HCT116 (cell line): ENCODE measurements at regions not wholly inside any gene's neighbourhood (a gene's known extent, or its start where the extent isn't known, plus 50 kb on each side); places are given as distances from the start of the nearest gene placed in this dataset.

Source experiments
- ATAC-seq: fragments of 200-7000 bp; cut with Tn5 transposase; 2 replicates; pipeline ENCODE4 v1.9.1; 2020; ENCODE audit warnings: mild to moderate bottlenecking, moderate library complexity
- BruUV-seq: library from RNA; stranded (reverse); fragments of 400-500 nt; replicated peaks from 2 replicates; lab custom pipeline; 2021; lab: Mats Ljungman, UMichigan
- CTCF ChIA-PET: fragments of 300-600 bp; sonication (Branson Sonifier 250); formaldehyde crosslinking; loops from one replicate; lab custom pipeline; 2021; ENCODE audit warnings: antibody characterized with exemption; lab: Charles Lee
- POLR2A ChIA-PET: fragments of 300-600, 350-600 bp; sonication (Branson Sonifier 250); formaldehyde crosslinking; loops from one replicate; lab custom pipeline; 2021; ENCODE audit warnings: antibody characterized with exemption; lab: Charles Lee
- RAD21 ChIA-PET, 2 experiments: fragments of 300-600 bp; sonication (Branson Sonifier 250); formaldehyde crosslinking; loops; one replicate each; lab custom pipeline; 2023; ENCODE audit warnings: low total read pairs in 2 of 2; ENCODE audit not compliant: uncharacterized antibody in 2 of 2, unreplicated experiment in 2 of 2, low non-redundant PET in 1 of 2; lab: Charles Lee
- DNase-seq: peaks from one replicate; pipeline ENCODE4 v3.0.0-alpha.2; 2010; ENCODE audit warnings: low read depth, low spot score
- H2AFZ ChIP-seq: fragments of 200-600 bp; shearing (Covaris generic), sonication (generic); 2 replicates; pipeline ENCODE4 v1.6.1; 2017; ENCODE audit warnings: low read depth, mixed run types, mixed read lengths, antibody characterized with exemption, low read length; ENCODE audit not compliant: poor library complexity, severe bottlenecking
- H3K27ac ChIP-seq: 2 replicates; pipeline ENCODE4 v1.5.1; 2012; ENCODE audit warnings: low read depth, low read length
- H3K27me3 ChIP-seq: fragments of 200-600 bp; sonication (generic); 2 replicates; pipeline ENCODE4 v1.6.1; 2016; ENCODE audit warnings: mixed run types, low read length, mixed read lengths; ENCODE audit not compliant: insufficient read depth
- H3K36me3 ChIP-seq, 2 experiments: fragments of 200-500 bp in 1 of 2; fragments of 200-600 bp in 1 of 2; sonication (Bioruptor generic) in 1 of 2; sonication (generic) in 1 of 2; 2 replicates each; pipeline versions ENCODE4 v1.5.1 to v1.6.1; 2014 to 2016; ENCODE audit warnings: low read length in 2 of 2, inconsistent platforms in 1 of 2, mixed read lengths in 1 of 2, mixed run types in 1 of 2; ENCODE audit not compliant: insufficient read depth in 2 of 2, control insufficient read depth in 1 of 2
- H3K4me1 ChIP-seq, 2 experiments: fragments of 200-600 bp in 1 of 2; sonication (generic) in 1 of 2; 2 replicates each; pipeline versions ENCODE4 v1.5.1 to v1.6.1; 2012 to 2017; ENCODE audit warnings: low read length in 2 of 2, inconsistent platforms in 1 of 2, mild to moderate bottlenecking in 1 of 2, mixed read lengths in 1 of 2, mixed run types in 1 of 2, moderate library complexity in 1 of 2; ENCODE audit not compliant: insufficient read depth in 2 of 2, control insufficient read depth in 1 of 2
- H3K4me2 ChIP-seq: fragments of 200-600 bp; sonication (generic); 2 replicates; pipeline ENCODE4 v1.6.1; 2017; ENCODE audit warnings: mixed run types, low read length, mixed read lengths
- H3K4me3 ChIP-seq, 2 experiments: fragments of 200-600 bp in 1 of 2; sonication (generic) in 1 of 2; replicated peaks in 1 of 2; 2 replicates each; pipeline ENCODE4 v1.5.1; 2011 to 2016; ENCODE audit warnings: low read length in 2 of 2, control low read depth in 1 of 2, low read depth in 1 of 2, mild to moderate bottlenecking in 1 of 2, mixed read lengths in 1 of 2, mixed run types in 1 of 2
- H3K79me2 ChIP-seq: fragments of 200-600 bp; sonication (generic); 2 replicates; pipeline ENCODE4 v1.6.1; 2017; ENCODE audit warnings: mild to moderate bottlenecking, mixed run types, low read length, moderate library complexity, mixed read lengths; ENCODE audit not compliant: insufficient read depth
- H3K9ac ChIP-seq: fragments of 200-600 bp; sonication (generic); 2 replicates; pipeline ENCODE4 v1.6.1; 2016; ENCODE audit warnings: low read length, mixed read lengths
- H3K9me2 ChIP-seq: fragments of 200-600 bp; sonication (generic), shearing (Covaris generic); 2 replicates; pipeline ENCODE4 v1.6.1; 2017; ENCODE audit warnings: mixed run types, mild to moderate bottlenecking, moderate library complexity; ENCODE audit not compliant: insufficient read depth
- H3K9me3 ChIP-seq, 2 experiments: fragments of 200-500 bp in 1 of 2; fragments of 200-600 bp in 1 of 2; sonication (Bioruptor generic) in 1 of 2; sonication (generic) in 1 of 2; 2 replicates each; pipeline ENCODE4 v1.6.1; 2014 to 2017; ENCODE audit warnings: low read length in 2 of 2, mixed read lengths in 2 of 2, inconsistent platforms in 1 of 2, low read depth in 1 of 2, mild to moderate bottlenecking in 1 of 2, mixed run types in 1 of 2, moderate library complexity in 1 of 2; ENCODE audit not compliant: control insufficient read depth in 1 of 2, insufficient read depth in 1 of 2
- H4K20me1 ChIP-seq: fragments of 200-600 bp; sonication (generic), shearing (Covaris generic); 2 replicates; pipeline ENCODE4 v1.6.1; 2017; ENCODE audit warnings: mixed run types, mild to moderate bottlenecking, moderate library complexity; ENCODE audit not compliant: insufficient read depth
- ATF3 ChIP-seq: IDR thresholded peaks from 2 replicates; pipeline ENCODE4 v1.6.1; 2012
- CBX3 ChIP-seq: IDR thresholded peaks from 2 replicates; pipeline ENCODE4 v1.6.1; 2012; ENCODE audit warnings: low read depth
- CEBPB ChIP-seq: IDR thresholded peaks from 2 replicates; pipeline ENCODE4 v1.6.1; 2012; ENCODE audit warnings: low read depth
- EGR1 ChIP-seq: IDR thresholded peaks from 2 replicates; pipeline ENCODE4 v1.6.1; 2012; ENCODE audit warnings: low read depth
- ELF1 ChIP-seq: IDR thresholded peaks from 2 replicates; pipeline ENCODE4 v1.6.1; 2012; ENCODE audit warnings: low read depth, borderline replicate concordance
- EZH2phosphoT487 ChIP-seq: fragments of 200-600 bp; IDR thresholded peaks from 2 replicates; pipeline ENCODE4 v1.6.1; 2018; ENCODE audit warnings: antibody characterized with exemption, borderline replicate concordance
- POLR2A ChIP-seq: IDR thresholded peaks from 2 replicates; pipeline ENCODE4 v1.7.0; 2011; ENCODE audit warnings: borderline replicate concordance; ENCODE audit not compliant: insufficient read depth, insufficient read length; ENCODE audit errors: extremely low read depth
- POLR2AphosphoS5 ChIP-seq: IDR thresholded peaks from 2 replicates; pipeline ENCODE4 v1.6.1; 2011; ENCODE audit warnings: mild to moderate bottlenecking, low read depth, low read length, moderate library complexity
- RAD21 ChIP-seq: IDR thresholded peaks from 2 replicates; pipeline ENCODE4 v1.6.1; 2012; ENCODE audit warnings: low read depth, mild to moderate bottlenecking
- SIN3A ChIP-seq: IDR thresholded peaks from 2 replicates; pipeline ENCODE4 v1.6.1; 2012; ENCODE audit warnings: low read depth
- SRF ChIP-seq: IDR thresholded peaks from 2 replicates; pipeline ENCODE4 v1.6.1; 2012; ENCODE audit warnings: low read depth
- TCF7L2 ChIP-seq: IDR thresholded peaks from 2 replicates; pipeline ENCODE4 v1.7.0; 2011; ENCODE audit warnings: borderline replicate concordance, inconsistent platforms; ENCODE audit not compliant: insufficient read depth, insufficient read length; ENCODE audit errors: extremely low read depth
- ZBTB33 ChIP-seq: IDR thresholded peaks from 2 replicates; pipeline ENCODE4 v1.6.1; 2011; ENCODE audit warnings: mild to moderate bottlenecking, low read length, moderate library complexity; ENCODE audit not compliant: insufficient replicate concordance; ENCODE audit errors: extremely low read depth
- ZFX ChIP-seq: fragments of 450-650 bp; IDR thresholded peaks from 2 replicates; pipeline ENCODE4 v1.6.1; 2017
- intact Hi-C: fragments of 100-400 bp; cut with micrococcal nuclease; formaldehyde crosslinking; loops from 2 replicates; pipeline ENCODE4 v1.10.0; 2022
- TF ChIP-seq, protein P1 (sequence below): IDR thresholded peaks from 2 replicates; pipeline ENCODE4 v1.6.1; 2012

DNA sequence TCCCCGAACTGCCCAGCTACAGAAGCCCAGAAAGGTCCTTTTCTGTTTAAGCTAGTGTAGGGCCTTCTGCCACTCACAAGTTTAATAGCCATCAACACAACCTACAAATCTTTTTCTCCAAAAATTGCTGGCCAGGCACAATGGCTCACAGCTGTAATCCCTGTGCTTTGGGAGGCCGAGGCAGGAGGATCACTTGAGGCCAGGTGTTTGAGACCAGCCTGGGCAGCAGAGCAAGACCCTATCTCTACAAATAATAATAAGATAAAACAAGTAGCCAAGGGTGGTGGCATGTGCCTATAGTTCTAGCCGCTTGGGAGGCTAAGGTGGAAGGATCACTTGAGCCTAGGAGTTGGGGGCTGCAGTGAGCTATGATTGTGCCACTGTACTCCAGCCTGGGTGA is 176.4 kb downstream of the HSD17B3 start:
- RAD21 ChIA-PET, result no interaction called here
- H3K9me3 ChIP-seq, result no peaks in the 10 kb centered on the region
- intact Hi-C loops, result no loop called here
- no peaks in the 10 kb centered on the region for H3K27me3 ChIP-seq
- H3K4me3 ChIP-seq, result no peak overlapping the region
- DNase-seq (no peak), ATAC-seq (no peak)
- POLR2A ChIA-PET, result no interaction called here
- no peak overlapping the region for H3K27ac ChIP-seq
- no peaks in the 10 kb centered on the region for H3K9me2 ChIP-seq
- H3K4me2 ChIP-seq, result no peak overlapping the region
- no peak overlapping the region for H2AFZ ChIP-seq
- no peaks in the 10 kb centered on the region for H3K36me3 ChIP-seq
- no peaks in the 10 kb centered on the region for H3K79me2 ChIP-seq
- BruUV-seq, result no TSS peak
- no peaks in the 10 kb centered on the region for H3K4me1 ChIP-seq
- TF ChIP-seq RAD21, result no peak
- no peak for TF ChIP-seq EZH2phosphoT487
- no peak for TF ChIP-seq EGR1
- TF ChIP-seq SIN3A, result no peak
- no peak for TF ChIP-seq ATF3
- CTCF ChIA-PET, result no interaction called here
- no peaks in the 10 kb centered on the region for H4K20me1 ChIP-seq
- no peak overlapping the region for H3K9ac ChIP-seq

DNA sequence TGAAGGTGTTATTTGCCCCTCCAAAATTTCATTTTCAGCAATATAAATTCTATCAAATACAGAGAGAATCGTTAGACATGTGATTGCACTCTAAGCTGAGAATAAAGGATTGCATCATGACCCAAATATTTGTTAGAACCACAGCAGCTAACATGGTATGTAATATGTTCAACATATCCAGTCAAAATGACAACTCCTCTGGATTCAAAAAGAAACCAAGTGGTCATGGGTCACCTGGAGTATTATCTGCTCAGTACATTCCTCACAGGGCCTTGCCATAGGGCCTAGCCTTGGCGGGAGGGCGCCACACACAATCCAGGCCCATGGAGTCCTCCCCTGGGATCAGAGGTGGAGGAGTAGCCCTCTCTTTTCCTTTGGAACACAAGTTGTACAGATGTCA is 179.2 kb downstream of the HSD17B3 start:
- intact Hi-C loops, result no loop called here
- H3K27ac ChIP-seq, result no peak overlapping the region
- no peaks in the 10 kb centered on the region for H3K27me3 ChIP-seq
- no peak overlapping the region for H3K4me3 ChIP-seq
- no peak overlapping the region for H3K4me2 ChIP-seq
- H3K36me3 ChIP-seq, result no peaks in the 10 kb centered on the region
- no peak for TF ChIP-seq ZFX
- TF ChIP-seq CBX3, result no peak
- TF ChIP-seq, protein P1, sequence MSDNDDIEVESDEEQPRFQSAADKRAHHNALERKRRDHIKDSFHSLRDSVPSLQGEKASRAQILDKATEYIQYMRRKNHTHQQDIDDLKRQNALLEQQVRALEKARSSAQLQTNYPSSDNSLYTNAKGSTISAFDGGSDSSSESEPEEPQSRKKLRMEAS, result no peak
- TF ChIP-seq ZBTB33, result no peak
- no peak for TF ChIP-seq TCF7L2
- TF ChIP-seq ELF1, result no peak
- TF ChIP-seq SRF, result no peak
- no peak for TF ChIP-seq POLR2A
- no peak for TF ChIP-seq CEBPB
- TF ChIP-seq POLR2AphosphoS5, result no peak
- no peak for TF ChIP-seq EZH2phosphoT487
- no peak for TF ChIP-seq RAD21
- H3K4me1 ChIP-seq, result no peaks in the 10 kb centered on the region
- no peaks in the 10 kb centered on the region for H3K9me3 ChIP-seq
- H2AFZ ChIP-seq, result no peak overlapping the region
- no peaks in the 10 kb centered on the region for H4K20me1 ChIP-seq
- CTCF ChIA-PET, result no interaction called here
- no peaks in the 10 kb centered on the region for H3K79me2 ChIP-seq
- no peak overlapping the region for H3K9ac ChIP-seq
- POLR2A ChIA-PET, result no interaction called here
- DNase-seq (no peak), ATAC-seq (no peak)
- H3K9me2 ChIP-seq, result no peaks in the 10 kb centered on the region
- RAD21 ChIA-PET, result no interaction called here
- no TSS peak for BruUV-seq
